ENCODE measurements at regions not wholly inside any gene's neighbourhood (a gene's known extent, or its start where the extent isn't known, plus 50 kb on each side); places are given as distances from the start of the nearest gene placed in this dataset.
"Not testable (repeated sequence)": the region's sequence is repeated elsewhere in the genome, so short reads cannot be mapped to it uniquely, and the experiment has no call there.

DNA sequence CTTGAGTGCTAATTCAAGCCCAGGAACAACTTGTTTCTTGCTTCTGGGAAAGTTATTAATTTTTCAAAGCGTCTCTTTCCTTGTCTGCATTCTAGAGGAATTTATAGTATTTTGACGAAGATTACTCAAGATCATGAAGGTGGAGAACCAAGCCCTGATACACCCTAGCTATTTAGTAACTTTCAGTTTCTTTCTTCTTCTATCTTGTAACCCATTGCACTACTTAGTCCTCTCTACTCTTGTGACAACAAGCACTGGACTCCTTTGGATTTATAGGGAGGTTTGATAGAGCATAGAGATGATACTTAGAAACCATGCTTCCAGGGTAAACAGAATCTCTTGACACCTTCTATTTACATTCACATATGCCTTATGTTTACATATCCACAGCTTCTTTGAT lies 203.3 kb upstream of the GRM7 start:
- DNase-seq, result peak; percentile 54

DNA sequence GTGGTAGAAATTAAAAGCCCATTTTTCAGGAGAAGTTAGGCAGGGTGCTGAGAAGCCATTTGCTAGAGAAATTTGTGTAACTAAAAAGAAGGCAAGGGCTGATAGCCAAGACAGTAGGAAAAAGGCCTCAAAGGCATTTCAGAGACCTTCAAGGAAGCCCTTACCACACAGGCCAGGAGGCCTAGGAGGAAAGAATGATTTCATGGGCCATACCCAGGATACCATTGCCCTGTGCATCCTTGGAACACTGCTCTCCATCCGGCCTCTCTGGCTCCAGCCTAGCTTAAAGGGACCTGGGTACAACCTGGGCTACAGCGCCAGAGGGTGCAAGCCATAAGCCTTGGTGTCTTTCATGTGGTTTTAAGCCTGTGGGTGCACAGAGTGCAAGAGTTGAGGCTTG lies 193.6 kb upstream of the GRM7 start:
- no peak for DNase-seq

DNA sequence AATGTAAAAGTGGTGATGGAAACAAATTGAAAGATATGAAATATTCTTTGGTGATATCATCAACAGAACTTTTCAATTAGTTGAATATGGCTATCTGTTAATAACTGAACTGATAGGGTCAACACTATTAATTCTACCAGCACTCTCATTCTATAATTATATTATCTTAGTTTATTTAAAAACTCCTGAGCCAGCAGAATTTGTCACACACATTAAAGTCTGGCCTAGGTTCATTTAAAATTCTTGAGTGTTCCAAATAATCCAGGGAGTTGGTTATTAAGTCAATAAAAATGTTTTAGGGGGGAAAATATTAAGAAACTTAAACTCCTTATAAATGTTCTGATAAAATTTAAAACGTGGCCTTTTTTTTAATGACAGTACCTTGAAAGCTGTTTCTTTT lies 189.6 kb upstream of the GRM7 start:
- DNase-seq, result no peak

DNA sequence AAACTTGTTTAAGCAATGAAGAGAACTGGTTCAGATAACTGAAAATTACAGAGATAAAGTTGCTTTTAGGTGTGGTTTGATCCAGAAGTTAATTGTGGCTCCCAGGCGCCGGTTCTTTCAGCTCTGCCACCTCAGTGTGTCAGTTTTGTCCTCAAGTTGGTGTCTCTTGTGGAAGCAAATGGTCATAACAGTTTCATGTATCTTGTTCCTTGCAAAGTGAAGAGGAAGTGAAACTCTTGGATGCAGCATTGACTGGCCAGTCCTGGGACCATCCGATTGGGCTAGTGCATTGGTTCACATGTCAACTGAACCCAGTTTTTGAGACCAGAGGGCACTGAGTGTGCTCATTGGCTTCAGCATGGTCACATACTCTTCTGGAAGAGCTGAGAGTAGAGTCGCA lies 181.4 kb upstream of the GRM7 start:
- peak; percentile 20 for DNase-seq

DNA sequence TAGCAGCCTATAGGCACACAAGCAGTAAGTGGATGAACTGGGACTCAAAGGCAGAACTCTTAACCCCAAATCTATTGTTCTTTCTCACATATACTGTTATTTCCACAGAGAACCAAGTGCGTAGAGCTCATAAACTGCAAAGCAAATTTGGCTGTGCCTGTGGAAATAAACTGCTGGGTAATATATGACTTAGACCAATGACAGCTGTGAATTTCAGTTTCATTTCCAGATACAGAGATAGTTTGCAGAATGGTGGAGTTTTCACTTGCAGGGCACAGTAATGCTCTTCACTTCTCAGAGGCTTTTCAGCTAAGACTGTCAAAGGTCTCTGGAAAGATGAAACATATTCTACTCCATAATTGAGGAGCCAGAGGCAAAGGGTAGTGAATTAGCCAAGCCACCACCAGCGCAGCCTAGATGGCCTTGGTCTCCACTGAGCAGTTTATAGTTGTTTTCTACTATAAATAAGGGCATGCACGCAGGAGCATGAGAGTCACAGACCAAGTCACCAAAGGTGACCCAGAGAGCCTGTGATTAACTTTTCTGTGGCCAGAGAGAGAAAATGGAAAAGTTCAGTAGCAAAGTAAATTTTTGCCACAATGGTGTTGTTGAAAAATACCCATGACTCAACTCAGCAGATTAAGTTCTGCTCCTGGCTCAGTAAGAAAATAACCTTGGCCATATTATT lies 180.7 kb upstream of the GRM7 start:
- no peak for DNase-seq

DNA sequence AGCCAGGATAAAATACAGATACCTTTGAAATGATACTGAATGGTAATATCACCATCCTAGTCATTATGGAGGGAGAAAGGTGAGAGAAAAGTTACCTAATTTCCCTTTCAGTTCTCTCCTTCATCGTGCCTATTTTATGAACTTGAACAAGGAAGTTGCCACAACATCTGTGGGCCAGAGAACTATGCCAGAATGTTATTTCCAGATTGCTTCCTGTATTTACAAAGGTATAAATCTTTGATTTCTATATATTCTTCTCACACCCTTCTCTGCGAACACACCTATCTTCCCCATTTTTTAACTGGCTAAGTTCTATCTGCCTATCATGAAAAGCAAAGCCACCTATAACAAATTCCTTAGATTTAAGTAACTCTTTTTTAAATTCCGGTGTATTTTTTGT lies 163.6 kb upstream of the GRM7 start:
- DNase-seq, result no peak

DNA sequence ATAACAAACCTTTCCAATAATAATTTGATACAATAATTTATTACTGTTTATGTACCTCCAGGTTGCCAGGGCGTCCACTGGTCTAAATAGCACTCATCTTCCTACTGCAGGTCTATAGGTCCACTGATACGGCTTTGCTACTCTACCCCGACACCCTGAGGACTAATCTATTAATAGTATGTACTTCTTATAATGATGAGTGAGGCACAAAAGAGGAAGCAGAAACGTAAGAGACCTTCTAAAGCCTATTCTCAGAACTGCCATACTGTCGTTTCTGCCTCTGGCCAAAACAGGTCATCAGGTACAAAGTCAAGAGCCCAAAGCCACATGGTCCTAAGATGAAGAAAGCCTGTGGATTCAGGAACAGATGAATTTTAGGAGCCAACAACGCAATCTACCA lies 163.2 kb upstream of the GRM7 start:
- DNase-seq, result no peak

DNA sequence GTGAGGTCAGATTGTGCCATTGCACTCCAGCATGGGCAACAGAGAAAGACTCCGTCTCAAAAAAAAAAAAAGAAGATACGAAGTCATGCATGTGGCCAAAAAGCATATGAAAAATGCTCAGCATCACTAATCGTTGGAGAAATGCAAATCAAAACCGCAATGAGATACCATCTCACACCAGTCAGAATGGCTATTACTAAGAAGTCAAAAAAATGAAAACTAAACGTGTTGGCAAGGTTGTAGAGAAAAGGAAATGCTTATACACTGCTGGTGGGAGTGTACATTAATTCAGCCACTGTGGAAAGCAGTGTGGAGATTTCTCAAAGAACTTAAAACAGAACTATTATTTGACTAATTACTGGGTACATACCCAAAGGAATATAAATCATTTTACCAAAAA lies 156.1 kb upstream of the GRM7 start:
- not testable (repeated sequence) for DNase-seq

DNA sequence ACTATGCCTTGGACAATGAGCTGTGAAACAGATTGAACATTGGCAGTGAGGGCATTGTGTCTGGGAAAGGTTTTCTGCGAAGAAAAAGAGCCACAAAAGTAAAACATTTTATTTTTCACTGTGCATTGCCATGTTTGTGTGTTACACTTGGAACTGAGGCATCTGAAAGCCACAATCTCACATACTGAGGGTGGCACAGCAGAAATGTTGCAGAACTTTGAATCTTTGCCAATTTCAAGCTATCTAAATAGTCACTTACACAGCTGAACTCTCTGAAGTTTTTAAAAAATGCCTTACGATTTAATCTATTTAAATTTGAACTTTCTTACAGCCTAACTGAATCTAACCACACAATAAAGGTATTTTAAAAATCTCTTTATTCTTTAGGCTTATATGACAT lies 154.1 kb upstream of the GRM7 start:
- DNase-seq, result no peak

DNA sequence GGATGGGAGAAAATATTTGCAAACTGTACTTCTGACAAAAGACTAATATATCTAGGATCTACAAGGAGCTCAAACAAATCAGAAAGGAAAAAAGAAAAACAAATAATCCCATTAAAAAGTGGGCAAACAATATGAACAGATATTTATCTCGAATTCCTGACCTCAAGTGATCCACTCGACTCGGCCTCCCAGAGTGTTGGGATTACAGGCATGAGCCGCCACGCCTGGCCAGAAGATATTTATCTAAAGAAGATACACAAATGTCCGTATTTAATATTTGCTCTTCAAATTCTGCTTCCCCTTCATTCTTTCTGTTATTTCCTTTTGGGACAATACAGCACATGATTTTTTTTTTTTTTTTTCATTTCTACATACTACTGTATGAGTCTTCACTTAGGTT lies 151.7 kb upstream of the GRM7 start:
- peak; percentile 69 for DNase-seq

DNA sequence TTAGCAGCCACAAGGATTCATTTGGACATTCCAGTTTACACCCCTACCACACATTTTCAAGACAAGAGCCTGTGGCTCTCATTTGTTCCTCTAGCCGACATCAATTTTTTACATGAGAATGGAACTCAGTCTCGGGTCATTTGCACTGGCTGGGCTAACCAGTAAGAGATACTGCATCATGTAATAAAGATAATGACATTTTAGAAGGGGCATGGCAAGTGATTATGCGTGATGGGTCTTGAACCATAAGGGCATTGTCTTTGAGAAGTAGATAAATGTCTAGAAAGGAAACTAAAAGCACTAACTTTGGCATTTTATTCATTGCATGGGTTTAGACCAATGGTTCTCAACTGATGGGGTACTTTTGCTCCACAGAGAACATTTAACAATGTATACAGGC lies 146.0 kb upstream of the GRM7 start:
- DNase-seq, result no peak

DNA sequence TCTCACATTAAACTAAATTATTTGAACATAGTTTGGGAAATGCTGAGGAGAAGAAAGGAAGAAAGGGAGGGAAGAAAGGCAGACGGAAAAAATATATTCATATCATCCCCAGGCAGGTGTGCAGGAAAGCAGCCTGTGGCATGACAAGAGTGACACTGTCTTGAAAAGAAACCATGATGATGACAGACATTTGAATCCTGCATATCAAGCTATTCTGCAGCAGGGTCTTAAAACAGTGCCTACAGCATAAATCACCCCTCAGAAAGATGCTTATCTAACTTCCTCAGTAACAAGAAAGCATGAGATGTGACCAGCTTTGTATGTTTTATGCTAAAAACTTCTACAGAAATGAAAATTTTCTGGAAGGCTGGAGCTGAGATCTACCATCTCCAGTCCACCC lies 144.5 kb upstream of the GRM7 start:
- no peak for DNase-seq

DNA sequence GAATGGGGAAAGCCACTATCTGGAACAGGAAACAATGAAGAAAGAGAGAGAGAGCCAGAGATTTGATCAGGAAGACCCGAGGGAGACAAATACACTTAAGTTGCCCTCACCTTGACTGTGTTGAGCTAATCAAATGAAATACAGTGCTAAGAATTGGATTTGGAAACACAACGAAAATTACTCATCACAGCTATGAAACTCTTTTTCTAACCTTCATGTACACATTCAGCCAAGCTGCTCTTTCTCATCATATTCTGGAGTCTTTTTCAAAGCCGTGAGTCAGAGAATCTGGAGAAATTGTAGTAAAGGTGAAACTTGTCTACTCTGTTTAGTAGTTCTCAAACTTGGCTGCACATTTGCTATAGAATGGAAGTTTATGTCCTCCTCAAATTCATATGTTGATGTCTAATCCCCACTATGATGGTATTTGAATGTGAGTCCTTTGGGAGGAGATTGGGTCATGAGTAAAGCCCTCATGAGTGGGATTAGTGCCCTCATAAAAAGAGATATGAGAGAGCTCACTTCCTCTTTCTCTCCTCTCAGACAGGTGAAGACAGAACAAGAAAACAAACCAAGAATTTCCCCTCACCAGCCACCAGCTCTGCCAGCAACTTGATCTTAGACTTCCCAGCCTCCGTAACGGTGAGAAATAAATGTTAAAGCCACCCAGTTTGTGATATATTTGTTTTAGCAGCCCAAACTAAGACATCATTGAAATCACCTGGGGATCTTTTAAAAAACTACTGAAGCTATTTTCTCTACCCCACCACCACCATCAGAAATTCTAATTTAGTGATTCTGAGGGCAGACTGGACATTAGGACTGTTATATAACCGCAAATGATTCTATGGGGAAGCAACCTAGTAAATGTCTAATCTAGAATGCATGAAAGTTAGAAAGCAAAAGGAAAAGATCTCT lies 143.6 kb upstream of the GRM7 start:
- peak; percentile 12 for DNase-seq

DNA sequence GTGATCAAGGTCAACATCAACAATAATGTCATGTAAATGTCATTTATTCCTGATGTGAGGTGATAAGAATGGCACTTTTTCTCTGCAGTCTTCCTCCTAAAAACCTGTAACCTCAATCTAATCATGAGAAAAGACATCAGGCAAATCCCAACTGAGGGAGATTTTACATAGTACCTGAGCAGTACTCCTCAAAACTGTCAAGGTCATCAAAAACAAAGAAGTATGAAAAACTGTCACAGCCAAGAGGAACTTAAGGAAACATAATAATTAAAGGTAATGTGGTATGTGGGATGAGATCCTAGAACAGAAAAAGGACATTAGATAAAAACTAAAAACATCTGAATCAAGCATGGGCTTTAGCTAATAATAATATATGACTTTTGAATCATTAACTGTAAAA lies 140.9 kb upstream of the GRM7 start:
- DNase-seq, result no peak

DNA sequence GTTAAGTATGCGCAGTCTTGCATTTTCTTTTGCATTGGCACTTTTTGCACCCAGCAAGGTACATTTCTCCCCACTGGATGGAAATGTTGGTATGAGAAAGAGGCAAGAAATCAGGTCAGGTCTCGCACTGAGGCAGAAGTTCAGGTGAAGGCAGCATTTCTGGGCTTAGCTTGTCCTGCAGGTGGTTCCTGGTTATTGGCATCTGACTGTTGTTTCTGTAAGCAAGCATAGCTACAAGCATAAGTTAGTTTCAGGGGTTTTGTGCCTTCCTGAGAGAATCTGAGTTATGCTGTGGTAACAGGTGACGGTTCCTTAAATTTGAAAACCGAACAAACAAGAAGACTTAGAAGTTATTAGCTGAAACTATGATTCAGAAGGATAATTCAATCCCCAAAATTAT lies 139.4 kb upstream of the GRM7 start:
- DNase-seq, result no peak

DNA sequence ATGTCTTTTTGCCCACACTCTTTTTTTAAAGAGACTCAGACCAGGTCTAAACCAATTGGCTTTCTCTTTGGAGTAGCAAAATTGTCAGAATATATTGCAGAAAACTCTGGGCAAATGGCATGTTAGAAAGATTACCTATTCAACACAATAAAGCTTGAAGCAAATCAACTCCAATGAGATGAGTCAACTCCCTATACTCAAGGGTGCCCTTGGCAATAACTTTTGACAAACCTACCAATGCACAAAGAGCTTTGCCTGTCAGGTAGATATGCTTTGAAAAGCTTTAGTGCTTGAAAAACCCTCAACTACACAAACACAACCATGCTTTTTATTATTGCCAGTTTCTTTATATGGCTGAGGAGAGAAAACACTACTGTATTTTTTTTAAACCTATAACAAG lies 137.7 kb upstream of the GRM7 start:
- DNase-seq, result no peak

DNA sequence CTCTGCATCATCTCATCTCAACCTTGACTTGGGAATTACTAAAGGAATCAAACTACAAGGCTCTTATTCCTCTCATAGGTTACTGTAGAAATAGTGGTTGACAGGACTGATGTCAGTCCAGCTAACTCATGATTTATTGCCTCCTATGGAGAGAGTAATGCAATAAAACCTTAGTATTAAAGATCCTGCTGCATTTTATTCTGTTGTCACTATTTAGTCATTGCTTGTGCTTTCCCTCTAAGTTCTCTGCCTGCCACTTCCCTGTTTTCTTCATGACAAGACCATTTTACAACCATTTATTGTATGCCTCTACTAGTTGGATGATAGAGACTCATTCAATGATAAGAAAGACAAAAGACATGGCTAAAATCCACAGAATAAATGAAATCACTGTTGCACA lies 134.1 kb upstream of the GRM7 start:
- no peak for DNase-seq

DNA sequence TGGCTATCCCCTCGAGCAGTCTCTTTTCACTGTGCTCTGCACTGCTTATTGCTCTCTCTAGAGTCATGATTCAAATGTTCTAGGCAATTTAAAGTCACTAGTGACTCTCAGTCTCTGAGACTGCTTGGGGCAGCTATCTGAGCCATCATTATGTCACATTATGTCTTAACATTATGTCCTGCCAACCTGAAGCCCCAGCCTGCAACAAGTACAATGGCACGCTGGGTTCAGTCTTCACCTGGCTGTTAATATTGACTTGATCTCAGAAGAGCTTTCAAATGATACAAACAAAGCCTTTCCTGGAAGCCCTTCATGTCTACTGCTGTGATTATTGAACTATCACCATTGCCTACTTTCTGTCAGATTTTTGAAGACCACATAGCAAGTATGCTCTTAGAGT lies 128.1 kb upstream of the GRM7 start:
- DNase-seq, result no peak

DNA sequence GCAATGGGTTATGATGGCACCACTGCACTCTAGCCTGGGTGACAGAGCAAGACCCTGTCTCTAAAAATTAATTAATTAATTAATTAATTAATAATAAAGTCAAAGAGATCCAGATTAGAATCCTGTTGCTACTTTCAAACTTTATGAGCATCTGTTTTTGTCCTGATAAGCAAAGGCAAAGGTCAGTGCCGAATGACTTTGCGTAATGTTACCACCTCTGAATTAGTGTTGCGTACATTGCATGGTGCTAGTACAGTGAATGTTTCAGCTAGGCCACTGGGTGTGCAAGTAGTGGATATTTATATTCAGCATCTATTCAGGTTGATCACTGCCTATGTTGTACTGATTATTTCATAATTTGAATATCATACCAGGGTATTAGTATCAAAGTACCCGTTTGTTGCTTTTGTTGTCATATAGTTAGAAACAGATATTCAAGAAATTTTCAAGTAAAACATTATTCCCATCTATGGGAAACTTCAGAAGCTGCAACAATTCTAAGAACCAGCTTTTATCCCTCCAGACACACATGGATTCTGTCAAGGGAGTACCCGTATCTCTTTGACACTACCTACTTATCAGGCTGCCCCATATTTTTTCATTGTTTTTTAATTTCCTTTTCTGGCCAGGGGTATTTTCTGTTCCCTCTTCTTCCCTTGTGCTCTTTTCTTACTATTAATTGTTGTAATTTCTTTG lies 127.1 kb upstream of the GRM7 start:
- no peak for DNase-seq

DNA sequence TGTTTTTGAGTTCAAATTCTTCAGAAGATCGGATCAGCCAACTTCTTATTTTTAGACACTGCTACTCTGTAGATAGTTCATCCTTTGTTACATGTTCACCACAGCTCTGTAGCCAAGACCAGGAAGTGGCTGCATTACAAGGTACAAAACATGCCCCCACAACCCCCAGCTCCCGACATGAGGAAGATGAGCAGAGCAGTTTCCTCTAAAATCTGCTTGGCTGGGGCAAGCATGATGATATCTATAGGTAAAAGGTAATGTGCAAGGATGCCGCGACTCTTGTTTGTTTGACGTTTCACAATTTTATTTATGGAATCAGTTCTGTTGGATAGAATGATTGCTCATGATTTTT lies 126.5 kb upstream of the GRM7 start:
- no peak for DNase-seq

DNA sequence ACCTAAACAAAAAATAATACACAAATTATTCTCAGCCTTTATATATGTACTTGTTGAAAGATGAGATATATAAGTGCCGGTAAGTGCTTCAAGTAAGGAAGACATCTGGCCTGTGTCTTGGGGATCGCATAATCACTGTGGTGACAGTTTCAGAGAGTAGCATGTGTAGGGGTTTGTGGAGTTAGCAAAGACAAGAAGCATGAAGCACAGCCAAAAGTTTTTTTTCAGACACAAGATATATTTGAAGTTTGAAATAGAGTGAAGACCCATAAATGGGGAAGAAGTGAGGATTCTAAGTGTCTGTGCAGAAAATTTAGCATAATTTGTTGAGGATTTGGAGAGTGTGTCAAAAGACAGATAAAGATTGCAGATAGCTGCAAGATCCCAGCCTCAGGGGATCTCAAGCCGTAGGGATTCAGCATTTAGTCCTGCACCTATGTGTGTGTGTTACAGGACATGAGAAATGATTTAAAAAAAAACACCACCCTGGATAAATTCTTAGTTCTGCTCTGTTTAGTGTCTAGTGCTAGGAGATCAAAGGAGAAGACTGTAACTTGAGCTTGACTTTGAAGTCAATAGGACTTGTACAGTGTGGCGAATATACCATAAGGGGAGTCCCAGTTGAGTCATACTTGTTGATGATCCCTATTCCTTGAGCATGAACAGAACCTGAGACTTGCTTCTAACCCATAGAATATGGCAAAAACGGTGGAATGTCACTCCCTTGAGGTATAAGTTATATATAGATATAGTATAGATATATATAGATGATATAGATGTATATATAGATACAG lies 123.9 kb upstream of the GRM7 start:
- DNase-seq, result peak; percentile 29

DNA sequence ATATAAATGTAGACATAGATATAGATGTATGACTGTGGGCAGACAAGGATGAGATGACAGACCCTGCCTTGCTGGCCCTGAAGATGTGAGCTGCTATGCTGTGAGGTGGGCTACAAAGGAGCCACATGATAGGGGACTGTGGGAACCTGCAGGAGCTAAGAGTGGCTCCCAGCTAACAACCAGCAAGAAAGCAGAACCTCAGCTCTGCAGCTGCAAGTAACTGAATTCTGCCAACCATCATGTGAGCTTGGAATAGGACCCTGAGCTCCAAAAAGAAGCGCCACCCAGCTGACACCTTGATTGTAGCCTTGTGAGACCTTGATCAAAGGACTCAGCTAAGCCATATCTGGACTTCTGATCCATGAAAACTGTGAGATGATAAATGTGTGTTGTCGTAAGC lies 123.3 kb upstream of the GRM7 start:
- DNase-seq, result no peak

DNA sequence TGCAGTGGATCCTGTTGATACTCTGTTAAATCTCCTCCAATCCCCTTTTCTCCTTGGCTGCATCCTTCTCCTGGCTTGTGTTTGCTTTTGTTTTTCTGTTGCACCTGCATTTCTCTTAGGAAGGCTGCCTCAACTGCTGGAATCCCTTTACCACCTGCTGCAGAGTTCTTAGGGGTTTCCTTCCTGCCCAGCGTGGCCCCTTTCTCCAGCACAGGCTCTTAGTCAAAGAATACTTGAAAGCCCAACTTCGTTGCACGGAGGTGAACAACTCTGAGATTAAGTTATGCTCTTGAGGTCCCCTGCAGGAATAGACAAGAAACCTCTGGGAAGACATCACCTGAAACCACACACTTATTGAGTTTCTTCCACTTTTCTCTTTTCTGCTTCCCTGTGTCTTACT lies 121.6 kb upstream of the GRM7 start:
- DNase-seq, result no peak
